RWPE2 (cell line): ENCODE measurements at regions not wholly inside any gene's neighbourhood (a gene's known extent, or its start where the extent isn't known, plus 50 kb on each side); places are given as distances from the start of the nearest gene placed in this dataset.

Experiments used
- ATAC-seq: fragments of 200-7000 bp; cut with Tn5 transposase; 3 replicates; pipeline ENCODE4 v1.9.1; 2021; ENCODE audit warnings: low read depth
- DNase-seq: peaks from one replicate; pipeline ENCODE4 v3.0.0-alpha.2; 2020; ENCODE audit warnings: low spot score
- H3K27ac ChIP-seq: fragments of 450-650 bp; 2 replicates; pipeline ENCODE4 v1.5.1; 2017; ENCODE audit warnings: mild to moderate bottlenecking; ENCODE audit not compliant: poor library complexity, severe bottlenecking
- H3K27me3 ChIP-seq: fragments of 250-450 bp; sonication (Bioruptor Pico); 2 replicates; pipeline ENCODE4 v1.5.1; 2021; ENCODE audit warnings: mild to moderate bottlenecking, moderate library complexity; ENCODE audit not compliant: insufficient read depth, poor library complexity, severe bottlenecking
- H3K36me3 ChIP-seq: fragments of 250-450 bp; sonication (Bioruptor Pico); 2 replicates; pipeline ENCODE4 v1.5.1; 2020; ENCODE audit warnings: low read depth, mild to moderate bottlenecking, moderate library complexity
- H3K4me1 ChIP-seq: fragments of 250-450 bp; sonication (Bioruptor Pico); 2 replicates; pipeline ENCODE4 v1.5.1; 2021; ENCODE audit warnings: mild to moderate bottlenecking, moderate library complexity; ENCODE audit not compliant: insufficient read depth, poor library complexity, severe bottlenecking
- H3K4me3 ChIP-seq: fragments of 250-450 bp; sonication (Bioruptor Pico); 2 replicates; pipeline ENCODE4 v1.5.1; 2021; ENCODE audit warnings: mild to moderate bottlenecking, moderate library complexity; ENCODE audit not compliant: severe bottlenecking
- H3K9me3 ChIP-seq: fragments of 250-450 bp; sonication (Bioruptor Pico); 2 replicates; pipeline ENCODE4 v1.5.1; 2021; ENCODE audit warnings: mild to moderate bottlenecking, moderate library complexity; ENCODE audit not compliant: severe bottlenecking
- TF ChIP-seq, protein P1 (sequence below): fragments of 450-650 bp; IDR thresholded peaks from one replicate; pipeline ENCODE4 v1.5.1; 2017; ENCODE audit warnings: mild to moderate bottlenecking, moderate library complexity; ENCODE audit not compliant: poor library complexity, severe bottlenecking

DNA sequence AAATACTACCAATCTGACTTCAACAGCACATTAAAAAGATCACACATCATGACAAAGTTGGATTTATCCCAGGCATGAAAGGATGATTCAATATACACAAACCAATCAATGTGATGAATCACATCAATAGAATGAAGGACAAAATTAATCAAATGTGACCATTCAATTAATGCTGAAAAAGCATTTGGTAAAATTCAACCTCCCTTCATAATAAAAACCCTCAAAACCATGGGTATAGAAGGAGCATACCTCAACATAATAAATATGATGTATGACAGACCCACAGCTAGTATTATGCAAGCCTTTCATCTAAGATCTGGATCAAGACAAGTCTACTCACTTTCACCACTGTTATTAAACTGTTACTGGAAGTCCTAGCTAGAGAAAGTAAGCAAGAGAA is 921.7 kb upstream of the RAG2 start:
- ATAC-seq, result no peak
- no peak overlapping the region for H3K4me3 ChIP-seq
- H3K4me1 ChIP-seq, result no peaks in the 10 kb centered on the region
- no peak for DNase-seq
- H3K36me3 ChIP-seq, result no peaks in the 10 kb centered on the region
- no peaks in the 10 kb centered on the region for H3K27me3 ChIP-seq
- H3K9me3 ChIP-seq, result no peaks in the 10 kb centered on the region
- TF ChIP-seq, protein P1, sequence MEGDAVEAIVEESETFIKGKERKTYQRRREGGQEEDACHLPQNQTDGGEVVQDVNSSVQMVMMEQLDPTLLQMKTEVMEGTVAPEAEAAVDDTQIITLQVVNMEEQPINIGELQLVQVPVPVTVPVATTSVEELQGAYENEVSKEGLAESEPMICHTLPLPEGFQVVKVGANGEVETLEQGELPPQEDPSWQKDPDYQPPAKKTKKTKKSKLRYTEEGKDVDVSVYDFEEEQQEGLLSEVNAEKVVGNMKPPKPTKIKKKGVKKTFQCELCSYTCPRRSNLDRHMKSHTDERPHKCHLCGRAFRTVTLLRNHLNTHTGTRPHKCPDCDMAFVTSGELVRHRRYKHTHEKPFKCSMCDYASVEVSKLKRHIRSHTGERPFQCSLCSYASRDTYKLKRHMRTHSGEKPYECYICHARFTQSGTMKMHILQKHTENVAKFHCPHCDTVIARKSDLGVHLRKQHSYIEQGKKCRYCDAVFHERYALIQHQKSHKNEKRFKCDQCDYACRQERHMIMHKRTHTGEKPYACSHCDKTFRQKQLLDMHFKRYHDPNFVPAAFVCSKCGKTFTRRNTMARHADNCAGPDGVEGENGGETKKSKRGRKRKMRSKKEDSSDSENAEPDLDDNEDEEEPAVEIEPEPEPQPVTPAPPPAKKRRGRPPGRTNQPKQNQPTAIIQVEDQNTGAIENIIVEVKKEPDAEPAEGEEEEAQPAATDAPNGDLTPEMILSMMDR, result no peak
- H3K27ac ChIP-seq, result no peak overlapping the region

DNA sequence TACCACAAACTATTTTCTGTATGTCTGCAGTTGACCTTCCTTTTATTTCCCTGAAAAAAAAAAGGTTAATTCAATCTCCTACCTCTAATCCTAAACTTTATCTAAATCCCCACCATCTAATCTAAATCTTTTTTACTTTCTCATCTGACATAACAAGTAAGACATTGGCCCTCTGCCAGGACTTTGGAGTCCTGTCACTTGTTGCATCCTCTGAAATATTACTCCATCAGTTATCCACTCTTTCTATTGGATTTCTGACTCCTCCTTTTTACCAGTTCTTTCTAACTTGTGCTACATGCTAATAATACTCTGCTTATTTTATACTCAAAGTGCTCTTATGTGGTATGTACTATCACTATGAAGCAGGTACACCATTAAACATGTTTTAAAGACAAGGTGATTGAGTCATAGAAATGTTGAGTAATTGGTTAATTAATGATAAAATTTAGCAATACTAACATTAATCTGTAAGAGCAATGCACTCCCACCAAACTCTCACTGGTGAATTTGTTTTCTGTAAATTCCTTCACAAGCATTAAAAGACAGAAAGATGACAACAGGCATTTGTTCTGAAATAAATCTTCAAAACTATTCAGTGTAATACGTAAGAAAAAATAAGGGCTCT is 914.2 kb upstream of the RAG2 start:
- Histone ChIP-seq H3K27ac (peak overlapping the region; percentile 94), H3K36me3 (no peaks in the 10 kb centered on the region), H3K4me1 (peaks cover 35% of the 10 kb centered on the region), H3K27me3 (no peaks in the 10 kb centered on the region), H3K4me3 (no peak overlapping the region), H3K9me3 (no peaks in the 10 kb centered on the region)
- ATAC-seq (no peak), DNase-seq (no peak)
- TF ChIP-seq, protein P1, result no peak

DNA sequence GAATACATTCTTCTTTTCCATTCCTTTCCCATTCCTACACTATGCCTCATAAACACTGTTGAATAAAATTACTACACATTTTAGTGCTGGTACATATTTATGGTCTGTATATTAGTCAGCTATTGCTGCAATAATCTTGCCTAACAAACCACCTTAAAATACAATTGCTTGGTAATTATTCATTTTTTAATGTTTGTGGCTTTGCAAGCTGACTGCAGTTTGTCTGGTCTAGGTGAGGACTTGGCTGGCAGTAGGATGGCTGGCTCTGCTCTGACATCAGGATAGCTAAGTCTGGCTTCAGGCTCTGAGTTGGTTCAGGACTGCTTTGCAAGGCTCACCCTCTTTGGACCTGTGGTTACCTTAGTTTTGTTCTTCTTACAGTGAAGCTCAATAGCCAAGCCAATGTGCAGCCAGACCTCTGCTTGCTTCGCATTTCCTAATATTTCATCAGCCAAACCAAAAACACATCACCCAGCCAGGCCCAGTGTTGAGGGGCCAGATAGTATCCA is 913.4 kb upstream of the RAG2 start:
- Histone ChIP-seq H3K27me3 (no peaks in the 10 kb centered on the region), H3K4me1 (peaks cover 35% of the 10 kb centered on the region), H3K36me3 (no peaks in the 10 kb centered on the region), H3K27ac (peak overlapping the region; percentile 94), H3K9me3 (no peaks in the 10 kb centered on the region), H3K4me3 (no peak overlapping the region)
- TF ChIP-seq, protein P1, result no peak
- ATAC-seq (peak; percentile 97), DNase-seq (peak; percentile 66)

DNA sequence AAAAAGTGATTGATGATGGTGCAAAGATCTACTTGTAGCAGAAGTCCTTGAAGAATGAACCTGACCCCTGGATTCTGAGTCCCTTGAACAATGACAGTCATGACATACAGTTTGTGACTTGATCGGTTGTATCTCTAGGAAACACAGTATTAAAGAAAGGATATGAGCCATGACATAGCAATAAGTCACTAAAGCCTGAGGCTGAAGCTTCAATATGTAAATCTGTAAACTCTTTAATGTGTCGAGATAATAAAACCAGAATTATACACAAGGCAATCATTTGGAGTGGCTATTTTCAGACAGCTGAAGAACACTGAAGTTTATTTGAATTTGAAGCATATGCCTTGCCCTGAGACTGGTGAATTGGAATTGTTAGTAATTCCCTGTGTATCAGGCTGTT is 911.5 kb upstream of the RAG2 start:
- Histone ChIP-seq H3K9me3 (no peaks in the 10 kb centered on the region), H3K36me3 (no peaks in the 10 kb centered on the region), H3K4me1 (peaks cover 51% of the 10 kb centered on the region), H3K4me3 (no peak overlapping the region), H3K27me3 (no peaks in the 10 kb centered on the region), H3K27ac (peak overlapping the region; percentile 94)
- ATAC-seq (no peak), DNase-seq (no peak)
- TF ChIP-seq, protein P1, result no peak

DNA sequence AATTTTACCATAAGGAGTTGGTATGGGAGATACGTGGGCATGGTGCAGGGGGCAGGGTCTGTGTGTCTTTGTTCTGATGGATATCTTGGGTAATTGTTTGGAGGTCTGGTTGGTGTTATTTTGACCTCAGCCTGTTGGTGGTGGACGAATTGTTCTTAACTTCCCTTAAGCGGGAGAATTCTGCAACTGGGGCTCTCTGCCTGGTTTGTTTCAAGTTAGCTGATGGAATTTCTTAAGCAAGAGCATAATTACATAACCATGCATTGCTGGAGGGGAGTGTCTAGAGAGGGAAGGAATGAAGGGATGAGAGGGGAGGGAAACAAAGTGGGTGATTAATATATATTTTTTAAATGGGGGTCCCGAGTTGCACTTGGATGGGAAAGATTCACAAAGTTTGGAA is 908.5 kb upstream of the RAG2 start:
- H3K27me3 ChIP-seq, result no peaks in the 10 kb centered on the region
- peak overlapping the region; percentile 97 for H3K27ac ChIP-seq
- no peaks in the 10 kb centered on the region for H3K9me3 ChIP-seq
- ATAC-seq, result no peak
- H3K4me1 ChIP-seq, result peaks cover 57% of the 10 kb centered on the region
- no peak for DNase-seq
- H3K4me3 ChIP-seq, result no peak overlapping the region
- TF ChIP-seq, protein P1, result no peak
- H3K36me3 ChIP-seq, result no peaks in the 10 kb centered on the region
